GM18508 (cell line): ENCODE measurements at regions not wholly inside any gene's neighbourhood (a gene's known extent, or its start where the extent isn't known, plus 50 kb on each side); places are given as distances from the start of the nearest gene placed in this dataset.
A peak's percentile ranks its signal among the peaks of the same experiment; 100 is the strongest.

Experiments used
- ATAC-seq: cut with Tn5 transposase; IDR thresholded peaks from one replicate; pipeline ENCODE4 v1.9.1; 2021; ENCODE audit warnings: moderate number of reproducible peaks; ENCODE audit not compliant: insufficient read depth, unreplicated experiment

GRCh38 chr10:10515479-10516204 is 502.0 kb upstream of the CELF2 start:
- no peak for ATAC-seq

- no peak for ATAC-seq
Measured at GRCh38 chr10:10516346-10517130, 501.1 kb upstream of the CELF2 start.

GRCh38 chr10:10517866-10518265 is 499.8 kb upstream of the CELF2 start:
- ATAC-seq: no peak

DNA sequence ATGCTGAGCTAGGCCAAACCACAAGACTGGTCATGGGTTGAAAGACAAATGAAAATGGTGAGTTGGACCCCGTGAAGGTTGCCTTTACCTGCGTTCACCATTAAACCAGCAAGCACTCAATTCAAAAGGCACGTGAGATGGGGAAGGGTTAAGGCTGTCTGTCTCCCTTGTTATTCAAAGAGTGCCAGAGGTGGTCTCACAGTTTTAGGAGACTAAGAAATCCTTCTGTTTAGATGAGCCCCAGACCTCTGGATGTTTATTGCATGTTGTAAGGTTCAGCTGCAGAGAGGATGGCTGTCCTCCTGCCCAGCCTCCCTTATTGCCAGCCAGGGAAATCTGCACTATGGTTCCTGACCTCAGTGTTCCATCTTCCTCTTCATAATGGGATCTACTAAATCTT is 498.0 kb upstream of the CELF2 start:
- ATAC-seq: no peak

GRCh38 chr10:10520491-10521385 is 496.9 kb upstream of the CELF2 start:
- ATAC-seq: peak; percentile 96

DNA sequence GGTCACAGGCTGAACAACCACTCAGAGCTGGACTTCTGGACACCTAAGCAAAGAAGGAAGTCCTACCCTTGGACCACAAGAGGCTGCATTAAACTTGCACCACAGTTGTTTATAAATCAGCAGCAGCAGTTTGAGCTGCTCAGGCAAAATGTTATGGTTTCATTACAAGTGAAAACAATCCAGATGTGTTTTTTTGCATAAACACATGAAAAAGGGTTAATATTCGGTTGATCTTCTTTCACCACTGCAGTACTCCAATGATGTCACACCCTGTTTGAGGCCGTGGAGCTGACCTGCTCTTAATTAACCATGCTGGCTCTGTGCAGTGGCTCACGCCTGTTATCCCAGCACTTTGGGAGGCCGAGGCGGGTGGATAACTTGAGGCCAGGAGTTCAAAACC is 490.8 kb upstream of the CELF2 start:
- ATAC-seq: no peak

DNA sequence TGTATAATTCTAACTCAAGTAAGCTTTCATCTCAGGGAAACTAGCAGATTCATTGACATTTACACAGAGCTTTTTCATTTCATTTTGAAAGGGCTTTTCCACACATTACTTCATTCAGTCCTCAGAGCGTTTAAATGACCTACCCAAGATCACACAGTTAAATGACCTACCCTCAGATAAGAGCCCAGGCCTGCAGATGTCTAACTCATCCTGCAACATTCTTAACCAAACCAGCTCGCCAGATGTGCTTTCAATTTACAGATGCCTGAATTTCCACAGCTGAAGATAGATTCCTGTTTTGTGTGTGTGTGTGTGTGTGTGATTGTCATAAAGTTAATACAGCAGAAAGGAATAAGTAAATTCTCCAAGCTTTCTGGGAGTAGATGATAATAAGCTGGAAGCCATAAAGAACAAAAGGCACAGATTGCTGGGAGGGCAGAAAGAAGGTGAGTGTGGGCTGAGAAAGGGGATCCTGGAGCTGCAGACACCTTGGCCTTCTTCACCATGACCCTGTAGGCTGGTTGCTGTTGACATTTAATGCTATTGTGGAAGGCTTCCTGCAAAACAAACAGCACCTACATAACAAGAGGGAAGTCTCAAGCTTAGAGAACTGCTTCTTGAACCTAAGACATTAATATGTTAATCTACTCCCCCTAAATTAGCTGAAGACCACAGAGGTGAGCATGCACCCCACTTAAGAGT is 489.7 kb upstream of the CELF2 start:
- ATAC-seq: no peak

- ATAC-seq: no peak
Measured at GRCh38 chr10:10528563-10528910, 489.1 kb upstream of the CELF2 start.

DNA sequence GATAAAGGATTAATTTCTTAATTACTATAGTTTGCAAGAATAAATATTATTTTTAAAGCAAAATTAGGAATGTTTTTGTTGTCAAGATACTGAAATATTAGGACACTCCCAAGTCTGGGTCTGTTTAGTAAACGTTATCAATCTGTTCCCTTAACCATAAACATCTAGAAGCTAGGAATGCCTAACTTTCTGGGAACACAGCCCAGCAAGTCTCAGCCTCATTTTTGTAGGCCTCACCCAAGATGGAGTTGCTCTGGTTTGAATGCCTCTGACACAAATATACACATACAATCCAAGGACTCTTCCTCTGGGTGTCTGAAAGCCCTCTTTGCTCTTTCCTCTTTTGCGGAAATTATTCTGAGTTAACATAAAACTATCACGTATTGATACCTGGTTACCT is 487.4 kb upstream of the CELF2 start:
- no peak for ATAC-seq

DNA sequence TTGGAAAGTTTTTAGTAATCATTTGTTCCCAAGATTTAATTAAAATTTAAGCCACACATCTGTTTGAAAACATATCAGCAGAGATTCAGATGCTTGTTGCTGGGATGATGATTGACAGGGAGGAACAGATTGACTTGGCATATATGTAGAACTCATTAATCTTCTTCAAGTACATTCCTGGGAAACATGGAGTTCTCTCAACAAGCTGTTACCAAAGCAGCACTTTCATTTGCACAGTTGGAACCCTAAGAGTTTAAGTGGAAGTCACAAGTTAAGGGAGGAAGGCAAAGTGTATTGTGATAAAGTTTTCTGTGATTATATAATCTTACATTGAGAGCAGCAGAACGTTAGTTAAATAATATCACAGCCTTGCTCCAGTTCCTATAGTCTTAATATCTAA is 485.4 kb upstream of the CELF2 start:
- no peak for ATAC-seq

DNA sequence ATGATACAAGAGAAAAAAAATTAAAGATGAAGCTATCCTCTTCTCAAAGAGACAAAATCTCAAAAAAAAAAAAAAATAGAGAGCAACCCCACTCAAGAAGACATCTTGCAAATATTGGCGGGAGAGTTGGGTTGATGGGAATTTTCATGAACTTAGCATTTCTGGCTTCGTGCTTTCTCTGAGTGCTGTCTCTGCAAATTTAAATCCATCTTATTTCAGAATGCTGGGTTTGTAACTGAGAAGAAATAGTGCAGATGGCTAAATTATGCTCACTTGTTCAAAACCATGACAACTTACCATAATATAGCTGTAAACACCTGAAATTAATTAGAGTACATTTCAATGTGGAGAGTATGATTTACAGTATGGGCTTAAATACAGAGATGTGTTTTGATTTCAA is 484.8 kb upstream of the CELF2 start:
- no peak for ATAC-seq

DNA sequence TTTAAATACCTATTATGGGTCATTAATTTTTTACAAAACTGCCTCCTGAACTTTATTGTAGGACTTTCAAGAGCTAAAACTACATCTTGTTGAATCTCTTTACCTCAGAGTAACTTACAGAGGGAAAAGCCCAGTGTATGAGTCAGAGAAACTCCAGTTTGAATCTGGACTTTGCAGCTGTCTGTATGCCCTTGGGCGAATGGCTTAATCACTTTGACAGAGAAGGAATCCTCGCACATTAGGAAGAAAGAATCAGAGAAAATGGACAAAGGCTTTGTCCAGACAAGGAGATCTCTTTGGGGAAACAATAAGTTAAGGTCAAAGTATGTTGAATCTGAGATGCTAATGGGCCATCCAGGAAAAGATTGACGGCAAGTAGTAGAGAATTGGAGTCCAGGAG is 484.2 kb upstream of the CELF2 start:
- no peak for ATAC-seq

DNA sequence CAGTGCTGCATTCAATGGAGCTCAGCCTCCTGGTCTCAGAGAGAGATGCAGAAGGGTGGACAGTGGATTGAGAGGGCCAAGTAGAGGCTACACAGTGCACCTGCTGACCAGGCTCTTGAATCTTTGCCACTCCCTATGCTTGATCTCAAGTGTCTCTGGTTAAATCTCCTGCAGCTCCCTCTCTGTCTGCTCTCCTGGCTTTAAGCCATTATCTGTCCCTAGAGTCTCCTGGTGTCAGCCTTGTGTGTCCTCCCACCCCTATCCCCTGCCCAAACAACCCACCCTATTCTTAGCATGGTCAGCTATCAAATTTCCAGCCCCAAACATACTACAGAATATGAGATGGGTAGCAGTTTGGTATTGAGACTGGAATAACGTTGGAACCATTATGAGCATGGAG is 479.3 kb upstream of the CELF2 start:
- no peak for ATAC-seq

GRCh38 chr10:10540398-10540797 is 477.3 kb upstream of the CELF2 start:
- no peak for ATAC-seq

- no peak for ATAC-seq
Measured at GRCh38 chr10:10542477-10542876, 475.2 kb upstream of the CELF2 start.

- no peak for ATAC-seq
Measured at GRCh38 chr10:10544890-10545289, 472.8 kb upstream of the CELF2 start.

- ATAC-seq: no peak
Measured at GRCh38 chr10:10545771-10546170, 471.9 kb upstream of the CELF2 start.

DNA sequence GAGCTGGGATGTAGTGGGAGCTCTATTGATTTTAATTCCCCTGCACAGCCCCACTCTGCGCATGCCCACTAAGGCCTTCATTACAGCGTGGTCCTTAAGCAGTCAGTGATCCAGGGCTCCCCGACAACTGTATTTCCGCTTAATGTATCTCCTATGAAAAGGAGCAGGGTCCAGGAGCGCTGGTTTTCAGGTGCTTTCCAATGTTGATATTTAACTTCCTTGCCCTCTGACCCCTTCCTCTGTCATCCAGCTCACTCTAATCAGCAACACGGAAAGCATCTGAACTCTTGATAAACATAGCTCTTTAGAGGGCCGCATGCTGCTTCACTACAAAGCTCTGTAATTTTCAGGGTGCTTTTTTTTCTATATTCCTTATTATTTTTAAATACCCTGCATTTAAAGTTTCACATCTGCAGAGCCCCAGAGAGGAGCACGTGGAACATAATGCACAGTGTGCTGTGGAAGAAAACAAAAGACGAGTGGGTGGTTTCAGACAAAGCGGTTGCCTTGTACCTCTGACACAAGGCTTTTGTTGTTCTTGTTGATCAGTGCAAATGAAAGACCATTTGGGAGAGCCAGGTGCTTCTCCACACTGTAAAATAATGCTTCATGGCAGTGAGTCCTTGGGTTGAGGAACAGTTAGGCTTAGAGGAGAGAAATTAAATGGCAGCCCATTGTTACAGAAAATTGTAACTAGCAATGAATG is 465.9 kb upstream of the CELF2 start:
- ATAC-seq: no peak

DNA sequence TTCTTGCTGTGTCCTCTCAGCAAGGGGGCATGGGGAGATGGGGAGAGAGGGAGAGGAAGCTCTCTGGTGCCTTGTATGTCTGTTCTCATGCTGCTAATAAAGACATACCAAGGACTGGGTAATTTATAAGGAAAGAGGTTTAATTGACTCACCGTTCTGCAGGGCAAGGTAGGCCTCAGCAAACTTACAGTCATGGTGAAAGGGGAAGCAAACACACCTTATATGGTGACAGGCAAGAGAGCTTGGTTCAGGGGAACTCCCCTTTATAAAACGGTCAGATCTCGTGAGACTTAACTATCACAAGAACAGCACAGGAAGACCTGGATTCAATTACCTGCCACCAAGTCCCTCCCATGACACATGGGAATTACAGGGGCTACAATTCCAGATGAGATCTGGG is 464.7 kb upstream of the CELF2 start:
- no peak for ATAC-seq
